Adrenal gland (tissue), 5 donors: ENCODE measurements at regions not wholly inside any gene's neighbourhood (a gene's known extent, or its start where the extent isn't known, plus 50 kb on each side); places are given as distances from the start of the nearest gene placed in this dataset.

Source experiments
- CTCF ChIP-seq, 6 experiments: fragments of 450-650 bp in 4 of 6; fragments of 200-600 bp in 2 of 6; sonication (generic) in 1 of 6; IDR thresholded peaks; 1 replicate in 5 of 6; 2 replicates in 1 of 6; pipeline versions ENCODE4 v1.5.1 to v1.8.0; 2016 to 2021; ENCODE audit warnings: antibody characterized with exemption in 6 of 6, mild to moderate bottlenecking in 2 of 6, moderate library complexity in 1 of 6
- POLR2A ChIP-seq, 2 donors: fragments of 450-650 bp; IDR thresholded peaks; one replicate each; pipeline ENCODE4 v1.6.1; 2017; ENCODE audit warnings: antibody characterized with exemption in 2 of 2, mild to moderate bottlenecking in 2 of 2, moderate library complexity in 1 of 2
- donor health status: DM: no; HTN: no; CAD: no.

GRCh38 chr4:176448761-176449160, 129.0 kb downstream of the SPCS3 start:
- no peak for TF ChIP-seq CTCF (IDR thresholded peaks at IDR 0.05)
- TF ChIP-seq POLR2A (IDR thresholded peaks at IDR 0.05), result no peak
